Limb (tissue), 2 donors: ENCODE measurements at regions not wholly inside any gene's neighbourhood (a gene's known extent, or its start where the extent isn't known, plus 50 kb on each side); places are given as distances from the start of the nearest gene placed in this dataset.

ENCODE experiments used
- DNase-seq, 2 donors: peaks; one replicate each; pipeline ENCODE4 v3.0.0-alpha.2; 2016; ENCODE audit errors: extremely low spot score in 2 of 2

DNA sequence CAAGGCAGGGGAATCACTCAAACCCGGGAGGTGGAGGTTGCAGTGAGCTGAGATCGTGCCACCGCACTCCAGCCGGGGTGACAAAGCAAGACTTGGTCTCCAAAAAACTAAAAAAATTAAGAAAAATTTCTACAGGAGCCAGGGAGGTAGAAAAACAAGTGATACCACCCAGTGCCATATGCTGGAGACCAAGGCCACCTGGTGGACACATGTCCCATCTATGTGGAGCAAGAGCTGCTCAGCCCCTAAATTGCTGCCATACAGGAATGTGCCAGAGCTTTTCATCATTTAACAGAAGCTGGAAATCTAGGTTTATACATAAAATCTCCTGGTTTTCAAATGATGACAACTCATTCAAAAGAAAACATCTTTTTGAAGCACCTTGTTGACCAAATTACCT lies 61.4 kb upstream of the ELK3 start:
- no peak for DNase-seq

DNA sequence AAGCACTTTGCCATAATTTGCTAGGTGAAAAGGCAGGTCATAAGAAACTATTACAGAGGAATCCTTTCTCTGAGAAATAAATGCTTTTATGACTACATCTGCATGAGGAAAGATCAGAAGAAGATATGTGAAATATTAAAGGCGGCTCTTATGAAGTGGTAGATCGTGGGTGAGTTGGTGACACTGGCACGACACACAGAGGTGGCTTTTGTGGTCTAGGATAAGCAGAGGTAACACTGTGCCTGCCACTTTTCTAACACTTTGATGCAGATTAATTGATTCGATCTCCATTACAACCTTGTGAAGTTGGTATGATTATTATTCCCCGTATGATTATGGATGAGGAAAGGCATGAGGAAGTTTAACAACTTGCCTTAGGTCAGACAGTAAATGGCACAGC lies 60.0 kb upstream of the ELK3 start:
- no peak for DNase-seq

DNA sequence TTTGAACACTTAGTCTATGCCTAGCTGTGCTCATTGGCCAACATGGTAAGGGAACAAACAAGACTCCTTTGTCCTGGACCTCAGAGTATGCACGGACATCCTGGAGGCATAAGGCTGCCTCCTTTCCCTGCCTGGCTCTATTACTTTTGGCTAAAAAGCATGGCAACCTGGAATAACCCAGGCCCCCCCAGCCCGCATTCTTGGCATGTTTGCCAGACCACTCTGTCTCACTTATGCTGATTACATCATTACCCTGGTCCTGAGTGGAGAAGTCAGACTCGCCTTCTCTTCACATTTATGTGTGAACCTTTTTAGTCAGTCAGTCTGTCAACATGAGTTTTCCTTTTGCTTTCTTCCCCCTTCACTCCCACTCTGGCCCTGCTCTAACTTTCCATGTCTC lies 58.0 kb upstream of the ELK3 start:
- DNase-seq = peak; percentile 7 to 67

- DNase-seq = no peak
Measured at GRCh38 chr12:96136725-96137378, 57.3 kb upstream of the ELK3 start.

DNA sequence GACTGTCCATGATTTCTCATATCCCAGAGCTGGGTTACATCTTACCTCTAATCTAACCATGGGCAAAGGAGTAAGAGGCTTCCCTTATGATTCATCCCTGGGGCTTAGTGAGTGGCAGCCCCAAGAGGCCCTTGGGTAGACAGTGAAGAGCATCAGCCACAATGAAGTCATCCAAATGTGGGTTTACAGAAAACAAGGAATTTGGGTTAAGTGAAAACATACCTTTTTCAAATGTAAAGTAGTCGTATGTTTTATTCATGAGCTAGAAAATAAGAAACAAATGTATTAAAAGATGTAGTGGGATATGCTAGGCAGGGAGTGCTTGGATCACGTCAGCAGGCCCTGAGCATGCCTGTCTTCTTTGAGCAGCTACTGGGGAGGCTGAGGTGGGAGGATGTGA lies 54.0 kb upstream of the ELK3 start:
- no peak for DNase-seq

GRCh38 chr12:96141216-96141912 lies 52.8 kb upstream of the ELK3 start:
- DNase-seq = no peak

GRCh38 chr12:96143392-96143791 lies 50.8 kb upstream of the ELK3 start:
- DNase-seq = no peak

DNA sequence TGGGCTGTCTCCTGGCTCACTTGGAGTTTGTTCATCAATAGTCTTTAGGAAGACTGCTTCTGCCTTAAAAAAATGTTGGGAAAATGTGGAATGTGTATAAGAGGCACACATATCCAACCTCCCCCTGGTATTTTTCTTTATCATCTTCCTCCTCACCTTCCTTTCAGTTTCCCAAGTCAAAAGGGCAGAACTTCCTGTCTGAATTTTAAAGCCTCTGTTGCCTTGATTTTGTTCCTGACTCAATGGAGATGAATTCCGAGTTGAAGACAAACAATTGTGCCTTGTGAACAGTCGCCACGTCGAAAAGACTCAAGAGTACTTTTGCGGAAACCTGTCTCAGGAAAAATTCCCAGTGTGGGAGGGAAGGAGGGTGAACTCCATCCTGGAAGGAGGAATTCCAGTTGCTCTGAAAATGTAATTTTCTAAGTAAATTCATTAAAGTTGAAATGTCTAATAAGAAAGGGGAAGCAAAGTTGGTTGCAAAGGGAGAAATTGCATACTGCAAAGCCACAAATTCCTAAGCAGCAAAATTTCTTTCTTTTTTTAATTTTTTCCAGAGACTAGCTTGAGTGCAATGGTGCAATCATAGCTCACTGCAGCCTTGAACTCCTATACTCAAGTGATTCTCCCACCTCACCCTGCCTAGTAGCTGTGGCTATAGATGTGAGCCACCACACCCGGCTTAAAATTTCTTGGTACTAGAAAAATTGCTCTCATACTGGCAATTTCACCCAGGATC lies 50.2 kb upstream of the ELK3 start:
- DNase-seq = no peak
